ENCODE measurements at regions not wholly inside any gene's neighbourhood (a gene's known extent, or its start where the extent isn't known, plus 50 kb on each side); places are given as distances from the start of the nearest gene placed in this dataset.

DNA sequence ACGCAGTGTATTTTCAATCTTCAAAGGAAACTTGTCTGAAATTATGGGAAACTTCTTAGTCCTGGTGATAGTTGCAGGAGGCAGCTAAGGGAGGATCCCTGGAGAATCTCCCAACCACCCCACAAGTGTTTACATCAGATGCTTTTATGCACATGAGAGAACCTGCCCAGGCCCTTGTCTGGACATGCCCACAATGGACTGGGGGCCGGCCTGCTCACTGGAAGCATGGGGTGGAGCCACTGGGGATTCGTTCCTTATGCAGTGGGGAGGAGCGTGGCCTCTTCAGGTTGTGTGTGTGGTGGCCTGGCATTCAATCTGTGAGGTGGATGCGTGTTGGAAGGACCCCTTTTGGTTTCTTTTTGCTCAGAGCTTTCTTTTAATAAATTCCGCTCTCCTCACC lies 398.7 kb upstream of the PPP1R2C start:
- no peak for DNase-seq (ENCODE audit: low spot score in 2 of 2, unreplicated experiment in 2 of 2)
- Mint-ChIP-seq H3K27ac (no peak overlapping the region), H3K4me1 (no peaks in the 10 kb centered on the region), H3K4me3 (no peak overlapping the region), H3K36me3 (no peaks in the 10 kb centered on the region), H3K27me3 (ENCODE audit: low read depth) (no peaks in the 10 kb centered on the region), H3K9me3 (peaks cover 29% of the 10 kb centered on the region)
- TF ChIP-seq, protein P1, sequence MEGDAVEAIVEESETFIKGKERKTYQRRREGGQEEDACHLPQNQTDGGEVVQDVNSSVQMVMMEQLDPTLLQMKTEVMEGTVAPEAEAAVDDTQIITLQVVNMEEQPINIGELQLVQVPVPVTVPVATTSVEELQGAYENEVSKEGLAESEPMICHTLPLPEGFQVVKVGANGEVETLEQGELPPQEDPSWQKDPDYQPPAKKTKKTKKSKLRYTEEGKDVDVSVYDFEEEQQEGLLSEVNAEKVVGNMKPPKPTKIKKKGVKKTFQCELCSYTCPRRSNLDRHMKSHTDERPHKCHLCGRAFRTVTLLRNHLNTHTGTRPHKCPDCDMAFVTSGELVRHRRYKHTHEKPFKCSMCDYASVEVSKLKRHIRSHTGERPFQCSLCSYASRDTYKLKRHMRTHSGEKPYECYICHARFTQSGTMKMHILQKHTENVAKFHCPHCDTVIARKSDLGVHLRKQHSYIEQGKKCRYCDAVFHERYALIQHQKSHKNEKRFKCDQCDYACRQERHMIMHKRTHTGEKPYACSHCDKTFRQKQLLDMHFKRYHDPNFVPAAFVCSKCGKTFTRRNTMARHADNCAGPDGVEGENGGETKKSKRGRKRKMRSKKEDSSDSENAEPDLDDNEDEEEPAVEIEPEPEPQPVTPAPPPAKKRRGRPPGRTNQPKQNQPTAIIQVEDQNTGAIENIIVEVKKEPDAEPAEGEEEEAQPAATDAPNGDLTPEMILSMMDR (IDR thresholded peaks at IDR 0.05; ENCODE audit: unreplicated experiment), result no peak

DNA sequence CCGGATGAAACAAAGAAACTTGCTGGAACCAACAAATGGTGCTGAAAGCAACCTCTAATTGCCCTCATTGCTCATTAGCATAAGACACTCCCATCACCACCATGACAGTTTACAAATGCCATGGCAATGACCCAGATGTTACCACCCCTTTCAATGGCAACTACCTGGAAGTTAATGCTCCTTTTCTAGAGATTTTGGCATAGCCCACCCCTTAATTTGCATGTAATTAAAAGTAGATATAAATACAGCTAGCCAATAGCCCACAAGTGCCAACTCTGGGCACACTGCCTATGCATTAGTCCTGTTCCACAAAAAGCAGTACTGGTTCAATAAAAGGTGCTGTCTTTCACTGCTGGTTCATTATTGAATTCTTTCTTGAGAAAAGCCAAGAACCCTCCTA lies 410.3 kb upstream of the PPP1R2C start:
- no peaks in the 10 kb centered on the region for H3K4me1 Mint-ChIP-seq
- H3K9me3 Mint-ChIP-seq, result peaks cover 3% of the 10 kb centered on the region
- DNase-seq (ENCODE audit: low spot score in 2 of 2, unreplicated experiment in 2 of 2), result no peak
- TF ChIP-seq, protein P1 (IDR thresholded peaks at IDR 0.05; ENCODE audit: unreplicated experiment), result no peak
- H3K27ac Mint-ChIP-seq, result no peak overlapping the region
- no peaks in the 10 kb centered on the region for H3K36me3 Mint-ChIP-seq
- H3K27me3 Mint-ChIP-seq (ENCODE audit: low read depth), result no peaks in the 10 kb centered on the region
- H3K4me3 Mint-ChIP-seq, result no peak overlapping the region

DNA sequence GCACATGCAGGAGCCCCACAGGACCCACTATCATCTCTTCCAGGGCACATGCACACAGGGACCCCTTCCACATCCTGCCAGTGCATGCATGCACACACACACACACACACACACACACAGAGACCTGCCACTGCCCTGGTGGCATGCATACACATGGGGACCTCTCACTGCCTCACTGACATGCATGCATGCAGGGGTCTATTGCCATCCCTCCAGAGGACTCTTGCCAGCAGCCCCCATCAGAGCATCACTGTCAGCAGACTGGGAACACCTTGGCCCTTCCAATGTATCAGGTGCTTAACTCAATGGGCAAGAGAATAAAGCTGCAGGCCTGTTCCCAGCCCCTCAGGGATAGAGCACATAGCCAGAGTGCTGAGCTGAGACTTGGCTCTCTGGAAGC lies 433.6 kb upstream of the PPP1R2C start:
- H3K4me3 Mint-ChIP-seq, result no peak overlapping the region
- peaks cover 63% of the 10 kb centered on the region for H3K9me3 Mint-ChIP-seq
- H3K4me1 Mint-ChIP-seq, result no peaks in the 10 kb centered on the region
- DNase-seq (ENCODE audit: low spot score in 2 of 2, unreplicated experiment in 2 of 2), result no peak
- no peaks in the 10 kb centered on the region for H3K27me3 Mint-ChIP-seq (ENCODE audit: low read depth)
- H3K27ac Mint-ChIP-seq, result no peak overlapping the region
- TF ChIP-seq, protein P1 (IDR thresholded peaks at IDR 0.05; ENCODE audit: unreplicated experiment), result no peak
- no peaks in the 10 kb centered on the region for H3K36me3 Mint-ChIP-seq

DNA sequence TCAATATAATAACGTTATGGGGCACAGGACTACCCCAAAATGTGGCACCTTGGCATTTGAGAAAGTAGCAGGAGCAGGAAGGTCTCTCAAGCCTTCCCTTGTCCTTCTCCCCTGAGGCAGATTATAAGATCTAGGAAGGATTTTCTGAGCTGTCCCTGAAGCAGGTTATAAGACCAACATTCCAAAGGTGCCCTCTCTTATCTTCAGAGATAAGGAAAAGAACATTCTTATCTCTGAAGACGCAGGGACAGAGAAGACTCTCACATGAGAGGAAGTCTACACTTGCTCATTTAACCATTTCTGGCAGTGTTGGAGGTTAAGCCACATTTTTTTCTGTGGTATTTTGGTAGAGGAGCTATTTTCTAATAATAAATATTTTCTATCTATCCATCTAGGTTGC lies 437.9 kb upstream of the MAOA start:
- Mint-ChIP-seq H3K27ac (no peak overlapping the region), H3K4me1 (no peaks in the 10 kb centered on the region), H3K27me3 (ENCODE audit: low read depth) (no peaks in the 10 kb centered on the region), H3K4me3 (no peak overlapping the region), H3K9me3 (peaks cover 35% of the 10 kb centered on the region), H3K36me3 (no peaks in the 10 kb centered on the region)
- TF ChIP-seq, protein P1 (IDR thresholded peaks at IDR 0.05; ENCODE audit: unreplicated experiment), result no peak
- no peak for DNase-seq (ENCODE audit: low spot score in 2 of 2, unreplicated experiment in 2 of 2)

DNA sequence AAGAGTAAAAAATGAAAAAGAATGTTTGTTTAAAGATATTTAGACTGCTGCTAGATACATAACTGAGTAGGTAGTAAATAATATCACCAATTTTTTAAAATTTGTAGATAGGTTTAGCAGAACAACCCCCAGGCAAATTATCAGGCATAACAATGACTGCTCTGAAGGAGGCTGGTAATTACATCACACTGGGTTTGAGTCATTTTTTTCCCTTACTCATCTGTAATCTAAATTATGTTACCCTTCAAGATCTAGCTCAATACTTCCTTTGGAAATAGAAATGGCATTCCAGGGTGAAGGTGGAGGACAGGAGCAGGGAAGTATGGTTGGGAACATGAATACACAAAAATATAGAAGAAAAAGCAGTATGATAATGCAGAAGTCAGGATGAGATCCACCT lies 431.6 kb upstream of the MAOA start:
- H3K4me3 Mint-ChIP-seq, result no peak overlapping the region
- no peak for DNase-seq (ENCODE audit: low spot score in 2 of 2, unreplicated experiment in 2 of 2)
- H3K36me3 Mint-ChIP-seq, result no peaks in the 10 kb centered on the region
- H3K27ac Mint-ChIP-seq, result no peak overlapping the region
- H3K27me3 Mint-ChIP-seq (ENCODE audit: low read depth), result no peaks in the 10 kb centered on the region
- H3K9me3 Mint-ChIP-seq, result no peaks in the 10 kb centered on the region
- TF ChIP-seq, protein P1 (IDR thresholded peaks at IDR 0.05; ENCODE audit: unreplicated experiment), result no peak
- peaks cover 6% of the 10 kb centered on the region for H3K4me1 Mint-ChIP-seq
